ENCODE measurements at regions not wholly inside any gene's neighbourhood (a gene's known extent, or its start where the extent isn't known, plus 50 kb on each side); places are given as distances from the start of the nearest gene placed in this dataset.

DNA sequence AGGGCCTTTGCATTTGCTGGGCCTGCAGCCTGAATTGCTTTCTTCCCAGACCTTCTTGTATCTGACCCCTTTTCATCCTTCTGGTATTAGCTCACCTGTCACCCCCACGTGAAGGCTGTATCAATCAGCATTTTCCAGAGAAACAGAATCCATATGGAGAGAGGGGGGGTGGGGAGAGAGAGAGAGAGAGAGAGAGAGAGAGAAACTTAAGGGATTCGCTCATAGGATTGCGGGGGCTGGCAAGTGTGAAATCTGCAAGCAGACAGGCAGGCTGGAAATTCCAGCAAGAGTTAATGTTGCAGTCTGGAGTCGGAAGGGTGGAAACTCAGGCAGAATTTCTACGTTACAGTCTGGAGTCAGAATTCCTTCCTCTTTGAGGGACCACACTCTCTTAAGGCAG lies 410.7 kb upstream of the SULF2 start:
- POLR2A ChIA-PET = no interaction called here
- DNase-seq (ENCODE audit: low spot score) = no peak
- H3K4me1 Mint-ChIP-seq = peaks cover 10% of the 10 kb centered on the region
- H3K36me3 Mint-ChIP-seq = no peaks in the 10 kb centered on the region
- H3K27me3 Mint-ChIP-seq (ENCODE audit: low read depth) = no peaks in the 10 kb centered on the region
- no peak overlapping the region for H3K4me3 Mint-ChIP-seq
- H3K9me3 Mint-ChIP-seq = no peaks in the 10 kb centered on the region
- ATAC-seq = no peak
- TF ChIP-seq, protein P1, sequence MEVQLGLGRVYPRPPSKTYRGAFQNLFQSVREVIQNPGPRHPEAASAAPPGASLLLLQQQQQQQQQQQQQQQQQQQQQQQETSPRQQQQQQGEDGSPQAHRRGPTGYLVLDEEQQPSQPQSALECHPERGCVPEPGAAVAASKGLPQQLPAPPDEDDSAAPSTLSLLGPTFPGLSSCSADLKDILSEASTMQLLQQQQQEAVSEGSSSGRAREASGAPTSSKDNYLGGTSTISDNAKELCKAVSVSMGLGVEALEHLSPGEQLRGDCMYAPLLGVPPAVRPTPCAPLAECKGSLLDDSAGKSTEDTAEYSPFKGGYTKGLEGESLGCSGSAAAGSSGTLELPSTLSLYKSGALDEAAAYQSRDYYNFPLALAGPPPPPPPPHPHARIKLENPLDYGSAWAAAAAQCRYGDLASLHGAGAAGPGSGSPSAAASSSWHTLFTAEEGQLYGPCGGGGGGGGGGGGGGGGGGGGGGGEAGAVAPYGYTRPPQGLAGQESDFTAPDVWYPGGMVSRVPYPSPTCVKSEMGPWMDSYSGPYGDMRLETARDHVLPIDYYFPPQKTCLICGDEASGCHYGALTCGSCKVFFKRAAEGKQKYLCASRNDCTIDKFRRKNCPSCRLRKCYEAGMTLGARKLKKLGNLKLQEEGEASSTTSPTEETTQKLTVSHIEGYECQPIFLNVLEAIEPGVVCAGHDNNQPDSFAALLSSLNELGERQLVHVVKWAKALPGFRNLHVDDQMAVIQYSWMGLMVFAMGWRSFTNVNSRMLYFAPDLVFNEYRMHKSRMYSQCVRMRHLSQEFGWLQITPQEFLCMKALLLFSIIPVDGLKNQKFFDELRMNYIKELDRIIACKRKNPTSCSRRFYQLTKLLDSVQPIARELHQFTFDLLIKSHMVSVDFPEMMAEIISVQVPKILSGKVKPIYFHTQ (CRISPR knock-in tag; IDR thresholded peaks at IDR 0.05) = no peak
- no peak for TF ChIP-seq OVOL2 (CRISPR knock-in tag; IDR thresholded peaks at IDR 0.05; ENCODE audit: borderline replicate concordance)
- TF ChIP-seq NFYB (CRISPR knock-in tag; conservative IDR thresholded peaks at IDR 0.05; ENCODE audit: low read depth) = no peak
- no peak overlapping the region for H3K27ac Mint-ChIP-seq
- CTCF ChIA-PET = no interaction called here

DNA sequence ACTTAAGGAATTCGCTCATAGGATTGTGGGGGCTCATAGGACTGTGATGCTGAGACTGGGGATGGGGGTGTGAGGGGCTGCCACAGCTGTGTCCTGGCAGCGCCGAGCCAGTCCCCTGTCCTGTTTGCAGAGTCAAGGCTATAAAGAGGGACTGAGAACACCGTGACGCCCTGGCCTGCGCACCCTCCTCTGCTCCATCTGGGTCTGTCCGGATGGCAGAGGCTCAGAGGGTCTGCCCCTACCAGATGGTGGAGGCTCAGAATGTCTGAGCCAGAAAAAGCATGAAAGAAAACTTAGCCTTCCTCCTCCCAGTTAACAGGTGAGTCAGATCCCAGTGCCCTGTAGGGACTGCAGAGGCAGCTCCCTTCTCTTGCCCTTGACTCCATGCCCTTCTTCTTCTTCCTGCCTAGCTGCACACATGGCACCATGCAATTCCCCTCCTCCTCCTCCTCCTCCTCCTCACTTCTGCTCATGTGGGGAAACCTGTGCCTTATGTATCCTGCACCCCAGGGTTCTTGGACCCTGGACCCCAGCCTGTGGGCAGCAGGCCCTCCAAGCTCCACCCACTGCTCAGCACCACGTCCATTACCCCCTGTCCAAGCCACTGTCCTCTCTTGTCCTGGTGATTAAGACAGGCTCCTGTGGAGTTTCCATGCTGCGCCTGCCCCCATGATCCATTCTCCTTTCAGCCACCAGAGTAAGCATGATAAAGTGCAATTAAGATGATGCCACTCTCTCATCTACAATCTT lies 410.0 kb upstream of the SULF2 start:
- Mint-ChIP-seq H3K27ac (no peak overlapping the region), H3K9me3 (no peaks in the 10 kb centered on the region), H3K4me3 (no peak overlapping the region), H3K27me3 (ENCODE audit: low read depth) (no peaks in the 10 kb centered on the region), H3K4me1 (peaks cover 10% of the 10 kb centered on the region), H3K36me3 (no peaks in the 10 kb centered on the region)
- TF ChIP-seq TEAD4 (CRISPR knock-in tag; IDR thresholded peaks at IDR 0.05) (no peak), EMX1 (CRISPR knock-in tag; IDR thresholded peaks at IDR 0.05) (no peak), ZNF263 (CRISPR knock-in tag; IDR thresholded peaks at IDR 0.05; ENCODE audit: low read depth) (no peak), SMAD3 (CRISPR knock-in tag; IDR thresholded peaks at IDR 0.05; ENCODE audit: borderline replicate concordance) (no peak), SOX15 (CRISPR knock-in tag; IDR thresholded peaks at IDR 0.05) (no peak), GTF2I (CRISPR knock-in tag; conservative IDR thresholded peaks at IDR 0.05) (no peak), NFATC4 (CRISPR knock-in tag; IDR thresholded peaks at IDR 0.05) (no peak), RORB (CRISPR knock-in tag; IDR thresholded peaks at IDR 0.05) (no peak), ZBTB21 (CRISPR knock-in tag; IDR thresholded peaks at IDR 0.05; ENCODE audit: borderline replicate concordance) (no peak), CREB1 (CRISPR knock-in tag; IDR thresholded peaks at IDR 0.05) (no peak), MXD4 (CRISPR knock-in tag; IDR thresholded peaks at IDR 0.05; ENCODE audit: borderline replicate concordance) (no peak), ZNF423 (CRISPR knock-in tag; IDR thresholded peaks at IDR 0.05) (no peak), FOXP1 (CRISPR knock-in tag; IDR thresholded peaks at IDR 0.05; ENCODE audit: borderline replicate concordance) (no peak), ZNF232 (CRISPR knock-in tag; IDR thresholded peaks at IDR 0.05) (no peak), GRHL2 (CRISPR knock-in tag; IDR thresholded peaks at IDR 0.05; ENCODE audit: insufficient replicate concordance, severe bottlenecking) (no peak), ZNF416 (CRISPR knock-in tag; IDR thresholded peaks at IDR 0.05) (no peak)
- TF ChIP-seq, protein P2, sequence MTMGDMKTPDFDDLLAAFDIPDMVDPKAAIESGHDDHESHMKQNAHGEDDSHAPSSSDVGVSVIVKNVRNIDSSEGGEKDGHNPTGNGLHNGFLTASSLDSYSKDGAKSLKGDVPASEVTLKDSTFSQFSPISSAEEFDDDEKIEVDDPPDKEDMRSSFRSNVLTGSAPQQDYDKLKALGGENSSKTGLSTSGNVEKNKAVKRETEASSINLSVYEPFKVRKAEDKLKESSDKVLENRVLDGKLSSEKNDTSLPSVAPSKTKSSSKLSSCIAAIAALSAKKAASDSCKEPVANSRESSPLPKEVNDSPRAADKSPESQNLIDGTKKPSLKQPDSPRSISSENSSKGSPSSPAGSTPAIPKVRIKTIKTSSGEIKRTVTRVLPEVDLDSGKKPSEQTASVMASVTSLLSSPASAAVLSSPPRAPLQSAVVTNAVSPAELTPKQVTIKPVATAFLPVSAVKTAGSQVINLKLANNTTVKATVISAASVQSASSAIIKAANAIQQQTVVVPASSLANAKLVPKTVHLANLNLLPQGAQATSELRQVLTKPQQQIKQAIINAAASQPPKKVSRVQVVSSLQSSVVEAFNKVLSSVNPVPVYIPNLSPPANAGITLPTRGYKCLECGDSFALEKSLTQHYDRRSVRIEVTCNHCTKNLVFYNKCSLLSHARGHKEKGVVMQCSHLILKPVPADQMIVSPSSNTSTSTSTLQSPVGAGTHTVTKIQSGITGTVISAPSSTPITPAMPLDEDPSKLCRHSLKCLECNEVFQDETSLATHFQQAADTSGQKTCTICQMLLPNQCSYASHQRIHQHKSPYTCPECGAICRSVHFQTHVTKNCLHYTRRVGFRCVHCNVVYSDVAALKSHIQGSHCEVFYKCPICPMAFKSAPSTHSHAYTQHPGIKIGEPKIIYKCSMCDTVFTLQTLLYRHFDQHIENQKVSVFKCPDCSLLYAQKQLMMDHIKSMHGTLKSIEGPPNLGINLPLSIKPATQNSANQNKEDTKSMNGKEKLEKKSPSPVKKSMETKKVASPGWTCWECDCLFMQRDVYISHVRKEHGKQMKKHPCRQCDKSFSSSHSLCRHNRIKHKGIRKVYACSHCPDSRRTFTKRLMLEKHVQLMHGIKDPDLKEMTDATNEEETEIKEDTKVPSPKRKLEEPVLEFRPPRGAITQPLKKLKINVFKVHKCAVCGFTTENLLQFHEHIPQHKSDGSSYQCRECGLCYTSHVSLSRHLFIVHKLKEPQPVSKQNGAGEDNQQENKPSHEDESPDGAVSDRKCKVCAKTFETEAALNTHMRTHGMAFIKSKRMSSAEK (CRISPR knock-in tag; IDR thresholded peaks at IDR 0.05; ENCODE audit: borderline replicate concordance) = no peak
- TF ChIP-seq, protein P3, sequence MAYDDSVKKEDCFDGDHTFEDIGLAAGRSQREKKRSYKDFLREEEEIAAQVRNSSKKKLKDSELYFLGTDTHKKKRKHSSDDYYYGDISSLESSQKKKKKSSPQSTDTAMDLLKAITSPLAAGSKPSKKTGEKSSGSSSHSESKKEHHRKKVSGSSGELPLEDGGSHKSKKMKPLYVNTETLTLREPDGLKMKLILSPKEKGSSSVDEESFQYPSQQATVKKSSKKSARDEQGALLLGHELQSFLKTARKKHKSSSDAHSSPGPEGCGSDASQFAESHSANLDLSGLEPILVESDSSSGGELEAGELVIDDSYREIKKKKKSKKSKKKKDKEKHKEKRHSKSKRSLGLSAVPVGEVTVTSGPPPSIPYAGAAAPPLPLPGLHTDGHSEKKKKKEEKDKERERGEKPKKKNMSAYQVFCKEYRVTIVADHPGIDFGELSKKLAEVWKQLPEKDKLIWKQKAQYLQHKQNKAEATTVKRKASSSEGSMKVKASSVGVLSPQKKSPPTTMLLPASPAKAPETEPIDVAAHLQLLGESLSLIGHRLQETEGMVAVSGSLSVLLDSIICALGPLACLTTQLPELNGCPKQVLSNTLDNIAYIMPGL (CRISPR knock-in tag; IDR thresholded peaks at IDR 0.05) = no peak
- TF ChIP-seq, protein P4, sequence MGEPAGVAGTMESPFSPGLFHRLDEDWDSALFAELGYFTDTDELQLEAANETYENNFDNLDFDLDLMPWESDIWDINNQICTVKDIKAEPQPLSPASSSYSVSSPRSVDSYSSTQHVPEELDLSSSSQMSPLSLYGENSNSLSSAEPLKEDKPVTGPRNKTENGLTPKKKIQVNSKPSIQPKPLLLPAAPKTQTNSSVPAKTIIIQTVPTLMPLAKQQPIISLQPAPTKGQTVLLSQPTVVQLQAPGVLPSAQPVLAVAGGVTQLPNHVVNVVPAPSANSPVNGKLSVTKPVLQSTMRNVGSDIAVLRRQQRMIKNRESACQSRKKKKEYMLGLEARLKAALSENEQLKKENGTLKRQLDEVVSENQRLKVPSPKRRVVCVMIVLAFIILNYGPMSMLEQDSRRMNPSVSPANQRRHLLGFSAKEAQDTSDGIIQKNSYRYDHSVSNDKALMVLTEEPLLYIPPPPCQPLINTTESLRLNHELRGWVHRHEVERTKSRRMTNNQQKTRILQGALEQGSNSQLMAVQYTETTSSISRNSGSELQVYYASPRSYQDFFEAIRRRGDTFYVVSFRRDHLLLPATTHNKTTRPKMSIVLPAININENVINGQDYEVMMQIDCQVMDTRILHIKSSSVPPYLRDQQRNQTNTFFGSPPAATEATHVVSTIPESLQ (CRISPR knock-in tag; IDR thresholded peaks at IDR 0.05) = no peak
- CTCF ChIA-PET = no interaction called here
- POLR2A ChIA-PET = no interaction called here
- DNase-seq (ENCODE audit: low spot score) = no peak
- no peak for ATAC-seq
